Suprapubic skin (tissue), 4 donors: ENCODE measurements at regions not wholly inside any gene's neighbourhood (a gene's known extent, or its start where the extent isn't known, plus 50 kb on each side); places are given as distances from the start of the nearest gene placed in this dataset.
"Not testable (repeated sequence)": the region's sequence is repeated elsewhere in the genome, so short reads cannot be mapped to it uniquely, and the experiment has no call there.

Experiments used
- DNase-seq, 2 donors: peaks; one replicate each; pipeline ENCODE4 v3.0.0-alpha.2; 2019; ENCODE audit warnings: low spot score in 2 of 2
- H3K27ac ChIP-seq: fragments of 200-600 bp; sonication (generic); one replicate; pipeline ENCODE4 v1.5.1; 2019
- H3K27me3 ChIP-seq: fragments of 200-600 bp; sonication (generic); one replicate; pipeline ENCODE4 v1.5.1; 2019
- H3K36me3 ChIP-seq: fragments of 200-600 bp; sonication (generic); one replicate; pipeline ENCODE4 v1.5.1; 2019
- H3K4me1 ChIP-seq: fragments of 200-600 bp; sonication (generic); one replicate; pipeline ENCODE4 v1.5.1; 2019
- H3K4me3 ChIP-seq: fragments of 200-600 bp; sonication (generic); one replicate; pipeline ENCODE4 v1.5.1; 2019; ENCODE audit warnings: mild to moderate bottlenecking
- H3K9me3 ChIP-seq: fragments of 200-600 bp; sonication (generic); one replicate; pipeline ENCODE4 v1.5.1; 2019
- CTCF ChIP-seq, 2 donors: fragments of 200-600 bp in 1 of 2; fragments of 450-650 bp in 1 of 2; sonication (generic) in 1 of 2; IDR thresholded peaks; one replicate each; pipeline ENCODE4 v1.5.1; 2016 to 2019; ENCODE audit warnings: antibody characterized with exemption in 2 of 2, mild to moderate bottlenecking in 1 of 2, moderate library complexity in 1 of 2
- EP300 ChIP-seq: sonication (generic); formaldehyde crosslinking; IDR thresholded peaks from one replicate; pipeline ENCODE4 v1.6.1; 2017; ENCODE audit warnings: antibody characterized with exemption
- POLR2A ChIP-seq, 2 donors: fragments of 450-650 bp; IDR thresholded peaks; one replicate each; pipeline ENCODE4 v1.6.1; 2017; ENCODE audit warnings: antibody characterized with exemption in 2 of 2, mild to moderate bottlenecking in 2 of 2, moderate library complexity in 2 of 2
- POLR2AphosphoS5 ChIP-seq, 3 donors: sonication (generic); formaldehyde crosslinking; IDR thresholded peaks; one replicate each; pipeline ENCODE4 v1.6.1; 2017; ENCODE audit warnings: antibody characterized with exemption in 3 of 3
- WGBS: methylation state at CpG from one replicate; pipeline ENCODE4 v1.1.5; 2018; 5-methylcytosine and 5-hydroxymethylcytosine counted together

GRCh38 chr4:79561751-79562150 lies 153.7 kb upstream of the GK2 start:
- Histone ChIP-seq H3K4me1 (no peaks in the 10 kb centered on the region), H3K27me3 (no peaks in the 10 kb centered on the region), H3K9me3 (no peaks in the 10 kb centered on the region), H3K36me3 (no peaks in the 10 kb centered on the region), H3K27ac (no peak overlapping the region), H3K4me3 (no peak overlapping the region)
- no peak for DNase-seq
- TF ChIP-seq CTCF (IDR thresholded peaks at IDR 0.05) (no peak), EP300 (no peak), POLR2AphosphoS5 (IDR thresholded peaks at IDR 0.05) (no peak), POLR2A (IDR thresholded peaks at IDR 0.05) (no peak)
- 100% methylated on average over 1 of the region's 1 CpG for WGBS

GRCh38 chr4:79559398-79559797 lies 151.4 kb upstream of the GK2 start:
- not testable (repeated sequence) for H3K4me3 ChIP-seq, H3K4me1 ChIP-seq, DNase-seq, H3K9me3 ChIP-seq, H3K36me3 ChIP-seq, H3K27me3 ChIP-seq, H3K27ac ChIP-seq
- WGBS = 95% methylated on average over 2 of the region's 2 CpGs

DNA sequence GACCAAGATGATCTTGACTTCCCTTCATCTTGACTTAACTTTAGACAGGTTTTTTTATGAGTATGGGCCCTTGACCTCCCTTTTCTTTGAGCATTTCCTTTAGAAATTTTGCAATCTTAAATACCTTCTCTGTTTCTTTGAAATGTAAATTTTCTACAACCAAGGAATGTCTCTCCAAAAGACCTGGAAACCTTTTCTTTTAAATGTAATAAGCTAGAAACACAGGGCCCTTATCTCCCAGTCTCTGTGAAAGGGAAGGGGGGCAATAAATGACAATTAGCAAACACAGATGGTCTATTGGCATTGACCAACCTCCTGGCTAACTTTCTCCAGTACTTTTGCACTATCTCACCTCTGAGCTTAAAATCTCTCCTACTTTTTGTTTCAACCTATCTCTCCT lies 144.3 kb upstream of the GK2 start:
- Histone ChIP-seq H3K4me3 (no peak overlapping the region), H3K9me3 (no peaks in the 10 kb centered on the region), H3K36me3 (no peaks in the 10 kb centered on the region), H3K27me3 (no peaks in the 10 kb centered on the region), H3K27ac (no peak overlapping the region), H3K4me1 (no peaks in the 10 kb centered on the region)
- DNase-seq = no peak
- TF ChIP-seq CTCF (IDR thresholded peaks at IDR 0.05) (no peak), POLR2A (IDR thresholded peaks at IDR 0.05) (no peak), EP300 (no peak), POLR2AphosphoS5 (IDR thresholded peaks at IDR 0.05) (no peak)

DNA sequence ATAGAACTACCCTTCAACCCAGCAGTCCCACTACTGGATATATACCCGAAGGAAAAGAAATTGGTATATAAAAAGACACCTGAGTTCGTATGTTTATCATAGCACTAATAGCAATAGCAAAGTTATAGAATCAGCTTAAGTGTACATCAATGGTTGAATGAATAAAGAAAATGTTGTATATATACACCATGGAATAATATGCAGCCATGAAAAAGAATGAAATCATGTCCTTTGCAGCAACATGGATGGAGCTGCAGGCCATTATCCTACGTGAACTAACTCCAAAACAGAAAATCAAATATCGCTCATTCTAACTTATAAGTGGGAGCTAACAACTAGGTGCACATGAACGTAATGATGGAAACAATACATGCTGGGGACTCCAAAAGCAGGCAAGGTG lies 143.5 kb upstream of the GK2 start:
- Histone ChIP-seq H3K9me3 (no peaks in the 10 kb centered on the region), H3K36me3 (no peaks in the 10 kb centered on the region), H3K27me3 (no peaks in the 10 kb centered on the region), H3K4me3 (no peak overlapping the region), H3K27ac (no peak overlapping the region), H3K4me1 (no peaks in the 10 kb centered on the region)
- no peak for TF ChIP-seq POLR2AphosphoS5 (IDR thresholded peaks at IDR 0.05)
- no peak for TF ChIP-seq CTCF (IDR thresholded peaks at IDR 0.05)
- no peak for TF ChIP-seq POLR2A (IDR thresholded peaks at IDR 0.05)
- no peak for TF ChIP-seq EP300
- WGBS = 94% methylated on average over 5 of the region's 5 CpGs
- no peak for DNase-seq

GRCh38 chr4:79547851-79548250 lies 139.8 kb upstream of the GK2 start:
- Histone ChIP-seq H3K9me3 (no peaks in the 10 kb centered on the region), H3K27me3 (no peaks in the 10 kb centered on the region), H3K4me3 (no peak overlapping the region), H3K27ac (no peak overlapping the region), H3K4me1 (no peaks in the 10 kb centered on the region), H3K36me3 (no peaks in the 10 kb centered on the region)
- no peak for DNase-seq
- 79% methylated on average over 3 of the region's 3 CpGs for WGBS
- TF ChIP-seq CTCF (IDR thresholded peaks at IDR 0.05) = no peak
- no peak for TF ChIP-seq POLR2A (IDR thresholded peaks at IDR 0.05)
- TF ChIP-seq POLR2AphosphoS5 (IDR thresholded peaks at IDR 0.05) = no peak
- no peak for TF ChIP-seq EP300

DNA sequence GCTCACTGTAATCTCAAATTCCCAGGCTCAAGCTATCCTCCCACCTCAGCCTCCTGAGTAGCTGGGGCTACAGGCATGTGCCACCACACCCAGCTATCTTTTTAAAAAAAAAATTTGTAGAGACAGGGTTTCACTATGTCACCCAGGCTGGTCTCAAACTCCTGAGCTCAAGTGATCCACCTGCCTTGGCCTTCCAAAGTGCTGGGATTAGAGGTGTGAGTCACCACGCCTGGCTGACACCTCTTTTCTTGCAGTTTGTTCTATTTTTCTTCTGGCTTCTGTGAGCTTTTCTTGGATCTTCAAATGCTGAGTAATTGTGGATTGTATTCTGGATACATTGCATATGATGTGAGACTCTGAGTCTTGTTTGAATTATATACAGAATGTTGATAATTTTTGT lies 137.3 kb upstream of the GK2 start:
- H3K4me1 ChIP-seq, H3K27me3 ChIP-seq, H3K36me3 ChIP-seq, H3K9me3 ChIP-seq, DNase-seq, H3K4me3 ChIP-seq, H3K27ac ChIP-seq: not testable (repeated sequence)
- WGBS = 89% methylated on average over 1 of the region's 1 CpG
